Heart right ventricle (tissue), 16 donors: ENCODE measurements at regions not wholly inside any gene's neighbourhood (a gene's known extent, or its start where the extent isn't known, plus 50 kb on each side); places are given as distances from the start of the nearest gene placed in this dataset.
A peak's percentile ranks its signal among the peaks of the same experiment; 100 is the strongest.

Experiments used
- ATAC-seq, 8 donors: fragments of 200-7000 bp; cut with Tn5 transposase; one replicate each; pipeline ENCODE4 v1.9.1; 2020; ENCODE audit warnings: mild to moderate bottlenecking in 8 of 8, moderate library complexity in 8 of 8, moderate number of reproducible peaks in 1 of 8
- DNase-seq, 2 donors: peaks; one replicate each; pipeline ENCODE4 v3.0.0-alpha.2; 2020
- H3K27ac ChIP-seq, 10 donors: fragments of 200-600 bp; sonication (generic) in 2 of 10; one replicate each; pipeline versions ENCODE4 v1.5.0 to v1.8.0; 2020 to 2022; ENCODE audit warnings: mild to moderate bottlenecking in 3 of 10
- H3K27me3 ChIP-seq, 7 donors: fragments of 200-600 bp; one replicate each; pipeline ENCODE4 v1.8.0; 2021 to 2022; ENCODE audit warnings: mild to moderate bottlenecking in 2 of 7
- H3K36me3 ChIP-seq, 9 donors: fragments of 200-600 bp; sonication (generic) in 1 of 9; one replicate each; pipeline versions ENCODE4 v1.5.0 to v1.8.0; 2020 to 2022; ENCODE audit warnings: mild to moderate bottlenecking in 2 of 9
- H3K4me1 ChIP-seq, 9 donors: fragments of 200-600 bp; sonication (generic) in 1 of 9; one replicate each; pipeline versions ENCODE4 v1.5.0 to v1.8.0; 2020 to 2022; ENCODE audit warnings: mild to moderate bottlenecking in 4 of 9
- H3K4me3 ChIP-seq, 10 donors: fragments of 200-600 bp; sonication (generic) in 2 of 10; one replicate each; pipeline versions ENCODE4 v1.5.0 to v1.8.0; 2020 to 2022; ENCODE audit warnings: mild to moderate bottlenecking in 7 of 10, moderate library complexity in 2 of 10
- H3K9me3 ChIP-seq, 11 donors: fragments of 200-600 bp in 10 of 11; sonication (generic) in 2 of 11; one replicate each; pipeline versions ENCODE4 v1.5.0 to v1.8.0; 2013 to 2022; ENCODE audit warnings: mild to moderate bottlenecking in 2 of 11, control low read depth in 1 of 11, moderate library complexity in 1 of 11
- CTCF ChIP-seq, 9 donors: fragments of 200-600 bp; sonication (generic) in 2 of 9; IDR thresholded peaks; one replicate each; pipeline versions ENCODE4 v1.5.0 to v1.8.0; 2021 to 2022; ENCODE audit warnings: antibody characterized with exemption in 9 of 9, mild to moderate bottlenecking in 5 of 9, moderate library complexity in 1 of 9
- WGBS, 2 donors: extraction: QIAGEN DNeasy Blood & Tissue Kit; methylation state at CpG; one replicate each; pipeline ENCODE4 v1.1.7; 2013; ENCODE audit warnings: inconsistent platforms in 1 of 2; 5-methylcytosine and 5-hydroxymethylcytosine counted together
- intact Hi-C, 10 donors: fragments of 100-400 bp; cut with DNase I; formaldehyde crosslinking; loops; one replicate each; pipeline versions ENCODE4 v1.11.1 to v1.14.2; 2022
- donor health status: Arrhythmogenic right ventricular cardiomyopathy.
- donor health status: ischemic (EF 13 %, LVEDD 7.1; RV severe dilation, severe dysfunction).
- donor health status: healthy with polysubstance abuse.
- donor health status: DM: no; HTN: yes; CAD: no.
- donor health status: DM: no; HTN: no; CAD: no.
- donor health status: ischemic (EF 25% LVEDD 6.9; RV normal size, moderate dysfunction).
- donor health status: ischemic (EF 25% LVEDD 5.7; RV mildly dilated, moderate dysfunction).
- donor health status: healthy.
- donor health status: DM: yes; HTN: yes; CAD: no.
- donor health status: Ischemic cardiomyopathy.
- donor health status: ischemic (EF 35%, LVEDD 5.7; RV mildly dilated, moderate dysfunction).
- donor health status: nonischemic (EF 11% LVEDD 7.7; RV severe dilation, severe dysfunction).
- donor health status: DM: yes; HTN: yes; CAD: no.
- donor health status: PGD.
- donor health status: ischemic (EF 29% LVEDD 5.4; RV normal size, mild dysfunction).
- donor health status: nonischemic (EF 23%, LVEDD 6.1; RV moderate dilation, normal function).

- no peak overlapping the region for H3K4me3 ChIP-seq
- H3K27me3 ChIP-seq: no peaks in the 10 kb centered on the region
- peaks cover 0 to 14% (median 10%) of the 10 kb centered on the region in 11 donors for H3K9me3 ChIP-seq
- intact Hi-C loops: loop anchor here in 4 of 10 donors (1.0 to 5.0 kb wide), 4 partner anchors 14 to 75 kb away; no protein-coding TSS in a partner anchor
- H3K27ac ChIP-seq: peak overlapping the region in 7 of 10 donors; percentile 69 to 85 (median 80)
- TF ChIP-seq CTCF (IDR thresholded peaks at IDR 0.05): no peak
- ATAC-seq: no peak
- DNase-seq: no peak
- peaks cover 8 to 75% (median 45%) of the 10 kb centered on the region in 9 donors for H3K4me1 ChIP-seq
- WGBS, 2 donors: 62 to 67% methylated on average over 3 of the region's 3 CpGs
- H3K36me3 ChIP-seq: no peaks in the 10 kb centered on the region
Measured at GRCh38 chr12:124696693-124697476, 129.5 kb upstream of the NCOR2 start.

- H3K27ac ChIP-seq: peak overlapping the region in 9 of 10 donors; percentile 50 to 88 (median 79)
- ATAC-seq: peak in 4 of 8 donors; percentile 28 to 63 (median 41)
- no peaks in the 10 kb centered on the region for H3K27me3 ChIP-seq
- no peak overlapping the region for H3K4me3 ChIP-seq
- peaks cover 0 to 20% (median 13%) of the 10 kb centered on the region in 11 donors for H3K9me3 ChIP-seq
- no peaks in the 10 kb centered on the region for H3K36me3 ChIP-seq
- H3K4me1 ChIP-seq: peaks cover 4 to 65% (median 35%) of the 10 kb centered on the region in 9 donors
- TF ChIP-seq CTCF (IDR thresholded peaks at IDR 0.05): no peak
- DNase-seq: peak in 1 of 2 donors; percentile 52
- intact Hi-C loops: loop anchor here in 4 of 10 donors (1.0 to 5.0 kb wide), 4 partner anchors 15 to 74 kb away; no protein-coding TSS in a partner anchor
- WGBS, 2 donors: 47 to 58% methylated on average over 5 of the region's 5 CpGs
Measured at GRCh38 chr12:124695861-124696260, 128.4 kb upstream of the NCOR2 start.

- H3K4me1 ChIP-seq: peaks cover 0 to 58% (median 27%) of the 10 kb centered on the region in 9 donors
Measured at GRCh38 chr12:124694846-124695497, 127.6 kb upstream of the NCOR2 start.

More at GRCh38 chr12:124694846-124695497, 127.6 kb upstream of the NCOR2 start:
- peak in 3 of 9 donors; percentile 12 to 36 (median 12) for TF ChIP-seq CTCF (IDR thresholded peaks at IDR 0.05)
- DNase-seq (peak; percentile 62 to 74), ATAC-seq (peak; percentile 65 to 90 (median 76))
- Histone ChIP-seq H3K9me3 (peaks cover 0 to 20% (median 13%) of the 10 kb centered on the region in 11 donors), H3K36me3 (no peaks in the 10 kb centered on the region), H3K27me3 (no peaks in the 10 kb centered on the region), H3K27ac (peak overlapping the region; percentile 50 to 88 (median 78)), H3K4me3 (peak overlapping the region in 2 of 10 donors; percentile 2 to 3)
- intact Hi-C loops: loop anchor here in 4 of 10 donors (5.0 kb wide), 3 partner anchors 52 to 73 kb away; no protein-coding TSS in a partner anchor
- 54 to 59% methylated on average over 14 of the region's 14 CpGs for whole genome bisulfite sequencing, 2 donors
